GM18907 (cell line): ENCODE measurements at regions not wholly inside any gene's neighbourhood (a gene's known extent, or its start where the extent isn't known, plus 50 kb on each side); places are given as distances from the start of the nearest gene placed in this dataset.
"Not testable (repeated sequence)": the region's sequence is repeated elsewhere in the genome, so short reads cannot be mapped to it uniquely, and the experiment has no call there.

ENCODE experiments used
- ATAC-seq: cut with Tn5 transposase; IDR thresholded peaks from one replicate; pipeline ENCODE4 v1.9.1; 2021; ENCODE audit warnings: mild to moderate bottlenecking, moderate library complexity; ENCODE audit not compliant: unreplicated experiment

GRCh38 chr1:232579958-232580941, 49.7 kb downstream of the SIPA1L2 start:
- ATAC-seq, result no peak

- ATAC-seq, result no peak
These were observed 50.5 kb downstream of the SIPA1L2 start for GRCh38 chr1:232579466-232579865.

- peak; percentile 75 for ATAC-seq
These were observed 51.2 kb downstream of the SIPA1L2 start for GRCh38 chr1:232578651-232579195.

GRCh38 chr1:232577772-232578171, 52.2 kb downstream of the SIPA1L2 start:
- ATAC-seq, result no peak

DNA sequence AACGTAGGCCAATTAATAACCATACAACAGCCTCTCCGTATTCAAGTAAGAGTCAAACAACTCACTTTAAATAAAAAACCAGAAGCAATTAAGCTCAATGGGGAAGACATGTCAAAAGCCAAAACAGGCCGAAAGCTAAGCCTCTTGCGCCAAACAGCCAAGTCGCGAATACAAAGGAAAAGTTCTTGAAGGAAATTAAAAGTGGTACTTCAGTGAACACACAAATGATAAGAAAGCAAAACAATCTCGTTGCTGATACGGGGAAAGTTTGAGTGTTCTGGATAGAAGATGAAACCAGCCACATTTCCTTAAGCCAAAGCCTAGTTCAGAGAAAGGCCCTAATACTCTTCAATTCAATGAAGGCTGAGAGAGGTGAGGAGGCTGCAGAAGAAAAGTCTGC, 53.4 kb downstream of the SIPA1L2 start:
- ATAC-seq, result no peak

- no peak for ATAC-seq
These were observed 54.2 kb downstream of the SIPA1L2 start for GRCh38 chr1:232575763-232576040.

DNA sequence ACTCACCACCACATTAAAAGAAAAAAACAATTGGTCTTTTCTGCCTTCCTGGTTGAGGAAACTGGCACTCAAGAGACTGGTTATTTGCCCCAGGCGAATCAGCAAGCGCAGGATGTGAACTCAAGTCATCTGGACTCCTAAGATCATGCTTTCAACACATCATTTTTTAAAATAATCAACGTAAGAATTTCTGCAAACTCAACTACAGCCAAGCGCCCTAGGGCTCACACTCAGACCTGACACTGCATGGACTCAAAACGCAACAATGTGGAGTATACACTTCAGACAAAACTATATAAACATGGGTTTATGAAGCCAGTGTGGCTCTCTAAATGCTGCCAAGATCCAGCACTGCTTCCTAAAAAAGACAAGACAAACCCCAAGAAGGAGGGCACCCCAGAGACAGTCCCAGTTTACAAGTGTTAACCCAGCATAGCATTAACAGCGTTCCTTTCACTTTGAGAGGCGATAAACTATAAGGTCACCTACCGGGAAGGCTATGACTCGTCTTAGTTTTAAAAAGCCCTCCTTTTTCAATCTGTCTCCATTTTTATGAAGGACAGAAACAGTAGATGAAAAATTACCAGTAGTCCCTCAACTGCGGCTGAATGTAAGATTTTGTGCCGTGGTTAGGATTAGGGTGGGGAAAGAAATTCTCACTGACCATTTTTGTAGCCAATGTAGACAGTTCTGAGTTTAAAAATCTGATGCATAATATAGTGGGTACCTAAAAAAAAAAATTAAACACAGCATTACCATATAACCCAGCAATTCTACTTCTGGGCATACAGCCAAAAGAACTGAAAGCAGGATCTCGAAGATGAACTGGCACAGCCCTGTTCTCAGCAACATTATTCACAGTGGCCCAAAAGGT, 54.8 kb downstream of the SIPA1L2 start:
- no peak for ATAC-seq

DNA sequence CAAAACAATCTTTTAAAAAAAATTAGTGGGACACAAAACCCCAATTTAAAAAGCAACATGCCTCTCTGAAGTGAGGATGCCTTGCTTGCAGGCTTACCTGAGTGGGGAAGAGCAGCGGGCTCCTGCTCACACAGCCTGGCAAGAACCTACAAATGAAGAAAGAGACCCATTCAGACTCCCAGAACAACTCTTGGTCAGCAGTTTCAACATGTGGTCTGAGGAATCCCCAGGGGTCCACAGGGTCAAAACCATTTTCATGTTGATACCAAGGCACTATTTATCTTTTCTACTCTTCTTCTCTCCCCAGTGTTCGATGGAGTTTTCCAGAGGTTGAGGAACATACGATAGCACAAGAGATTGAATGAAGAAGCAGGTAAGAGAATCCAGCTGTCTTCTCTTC, 55.9 kb downstream of the SIPA1L2 start:
- no peak for ATAC-seq

DNA sequence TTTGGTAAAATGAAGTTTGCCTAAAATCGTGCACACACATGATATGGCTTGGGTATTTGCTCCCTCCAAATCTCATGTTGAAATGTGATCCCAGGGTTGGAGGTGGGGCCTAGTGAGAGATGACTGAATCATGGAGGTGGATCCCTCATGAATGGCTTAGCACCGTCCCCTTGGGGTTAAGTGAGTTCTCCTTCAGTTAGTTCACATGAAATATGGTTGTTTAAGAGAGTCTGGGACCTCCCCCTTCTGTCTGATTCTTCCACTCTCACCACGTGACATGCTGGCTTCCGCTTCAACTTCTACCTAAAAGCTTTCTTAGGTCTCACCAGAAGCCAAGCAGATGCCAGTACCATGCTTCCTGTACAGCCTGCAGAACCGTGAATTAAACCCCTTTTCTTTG, 58.4 kb downstream of the SIPA1L2 start:
- ATAC-seq, result no peak

DNA sequence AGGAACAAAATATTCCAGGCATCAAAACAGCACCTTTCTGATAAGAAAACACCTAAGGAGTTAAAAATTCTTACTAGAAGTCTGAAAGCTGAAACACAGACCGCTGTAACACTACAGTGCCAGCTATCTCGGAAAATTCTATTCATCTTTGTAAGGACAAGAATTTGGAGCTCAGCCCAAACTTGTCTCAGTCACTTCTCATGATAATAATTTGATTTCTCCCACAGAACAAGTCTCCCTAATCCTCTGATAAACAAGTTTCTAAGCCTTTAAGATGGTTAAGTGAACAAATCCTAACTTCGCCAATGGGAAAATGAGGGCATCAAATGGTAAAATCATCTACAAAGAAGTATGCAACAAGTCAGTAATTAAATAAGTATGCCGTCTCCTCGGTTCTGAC, 59.9 kb downstream of the SIPA1L2 start:
- no peak for ATAC-seq

- ATAC-seq, result not testable (repeated sequence)
These were observed 60.4 kb downstream of the SIPA1L2 start for GRCh38 chr1:232569554-232569921.

DNA sequence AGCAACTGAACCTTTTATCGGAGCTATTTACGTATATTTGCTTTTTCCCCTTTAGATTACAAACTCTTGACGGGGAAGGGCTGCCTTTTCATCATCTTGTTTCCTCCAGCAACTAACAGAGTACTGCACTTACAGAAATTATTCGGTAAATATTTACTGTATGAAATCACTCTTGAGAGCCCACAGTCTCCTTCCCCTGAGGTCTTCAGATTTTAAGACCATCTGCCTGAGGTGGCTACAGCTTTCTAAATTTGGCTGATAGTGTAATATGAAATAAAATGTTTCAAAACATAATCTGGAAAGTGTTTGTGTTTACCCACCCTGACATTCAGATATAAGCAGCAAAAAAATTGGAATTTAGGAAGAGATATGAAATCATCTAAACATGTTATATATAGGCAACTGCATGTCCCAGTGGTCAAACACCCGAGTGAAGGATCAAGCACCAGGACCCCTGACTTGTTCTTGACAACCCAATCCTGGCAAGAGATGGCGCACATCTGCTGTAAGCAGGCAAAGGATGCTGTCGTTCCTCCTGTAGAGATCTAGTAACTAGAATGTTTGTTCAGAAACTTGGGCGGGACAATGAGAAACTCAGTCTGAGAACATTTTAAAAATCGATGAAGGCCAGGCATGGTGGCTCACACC, 60.9 kb downstream of the SIPA1L2 start:
- ATAC-seq, result no peak

DNA sequence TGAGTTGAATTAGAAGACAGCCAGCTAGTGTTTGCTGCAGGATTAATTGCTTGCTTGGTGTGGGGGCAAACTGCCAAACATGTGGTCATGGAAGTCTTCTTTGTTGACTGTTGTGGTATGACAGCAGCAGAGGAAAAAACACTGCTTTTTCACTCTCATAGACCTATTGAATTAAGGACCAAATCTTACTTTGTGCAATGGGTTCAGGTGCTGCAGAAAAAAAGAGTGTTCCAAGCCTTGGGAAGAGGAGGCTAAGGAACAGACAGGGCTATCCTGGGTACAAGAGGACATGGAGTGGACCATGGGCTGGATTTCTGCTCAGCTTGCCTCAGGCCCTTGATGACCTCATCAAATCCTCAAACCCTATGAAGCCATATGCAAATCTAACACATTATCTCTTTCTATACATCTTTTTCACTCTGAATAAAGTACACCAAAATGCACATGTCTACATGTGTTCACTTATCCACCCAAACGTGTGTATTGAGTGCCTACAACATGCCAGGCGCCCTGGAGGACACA, 61.5 kb downstream of the SIPA1L2 start:
- ATAC-seq, result no peak

GRCh38 chr1:232566093-232566492, 63.8 kb downstream of the SIPA1L2 start:
- ATAC-seq, result no peak

DNA sequence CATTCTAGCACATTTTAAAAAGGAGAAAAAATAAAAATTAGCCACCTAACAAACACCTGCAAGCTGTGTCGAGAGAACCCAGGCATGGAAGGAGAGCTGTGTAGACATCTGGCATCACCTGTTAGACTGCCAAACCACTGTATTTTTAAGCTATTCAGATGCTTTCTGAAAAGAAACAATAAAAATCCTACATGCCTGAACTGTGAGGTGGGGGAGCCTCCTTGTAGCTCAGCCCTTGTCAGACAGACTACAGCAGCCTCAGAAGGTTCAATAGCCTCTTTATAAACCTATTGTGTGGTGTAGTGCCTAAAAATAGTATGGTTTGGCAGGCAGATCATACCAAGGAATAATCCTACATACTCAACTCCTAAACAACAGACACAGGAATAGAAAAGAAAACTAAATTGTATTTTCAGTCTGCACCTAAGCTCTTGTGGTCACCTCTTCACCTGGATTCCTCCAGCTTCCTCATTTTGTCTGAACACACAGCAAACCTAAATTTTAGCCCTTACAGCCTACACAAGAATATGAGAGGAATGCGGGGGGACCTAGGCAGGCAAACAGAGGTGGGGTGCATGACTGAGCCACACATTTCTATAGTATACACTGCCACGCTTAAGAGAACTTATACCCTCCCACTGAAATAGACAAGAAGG, 67.0 kb downstream of the SIPA1L2 start:
- ATAC-seq, result no peak

DNA sequence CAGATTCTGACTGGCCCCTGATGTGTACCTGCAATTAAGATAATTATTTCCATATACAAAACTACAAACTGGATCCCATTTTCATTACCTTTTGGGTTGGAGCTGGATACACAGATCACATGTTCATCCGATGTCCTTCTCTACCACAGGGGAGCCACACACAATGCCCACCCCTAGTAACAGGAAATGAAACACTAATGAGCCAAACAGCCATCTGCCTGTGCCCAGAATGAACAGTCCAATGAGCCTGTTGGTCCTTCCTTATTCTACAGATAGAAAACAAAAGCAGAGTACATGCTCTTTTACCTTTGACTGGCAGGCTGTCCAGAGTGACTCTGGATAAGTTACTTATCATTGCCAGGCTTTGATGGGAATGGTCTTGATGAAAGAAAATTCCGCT, 68.6 kb downstream of the SIPA1L2 start:
- ATAC-seq, result no peak

GRCh38 chr1:232560940-232561339, 69.0 kb downstream of the SIPA1L2 start:
- ATAC-seq, result no peak

DNA sequence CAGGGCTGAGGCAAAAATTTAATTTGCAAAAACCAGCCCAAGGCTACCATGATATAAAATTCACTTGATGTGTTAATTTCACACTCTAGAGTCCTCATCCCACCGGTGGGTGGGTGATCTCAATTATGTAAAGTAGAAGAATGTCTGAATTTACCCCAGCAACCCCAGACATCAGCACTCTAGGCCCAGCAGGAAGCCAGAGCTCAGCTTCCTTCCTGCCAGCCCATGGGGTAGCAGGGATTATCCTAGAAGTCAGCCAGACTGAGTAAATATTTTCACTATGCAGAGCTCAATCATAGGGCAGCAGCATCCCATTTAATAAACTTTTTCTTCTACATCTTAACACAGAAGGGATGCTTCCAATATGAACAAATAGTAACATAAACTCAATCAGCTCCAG, 71.0 kb downstream of the SIPA1L2 start:
- no peak for ATAC-seq

- ATAC-seq, result no peak
These were observed 72.3 kb downstream of the SIPA1L2 start for GRCh38 chr1:232557502-232558191.

GRCh38 chr1:232557096-232557495, 72.8 kb downstream of the SIPA1L2 start:
- ATAC-seq, result no peak
